GM10248 (cell line): ENCODE measurements at regions not wholly inside any gene's neighbourhood (a gene's known extent, or its start where the extent isn't known, plus 50 kb on each side); places are given as distances from the start of the nearest gene placed in this dataset.

Experiments used
- CTCF ChIA-PET: fragments of 300-600 bp; sonication (Branson Sonifier 250); formaldehyde crosslinking; extraction: SDS; loops from one replicate; lab custom pipeline; 2021; ENCODE audit warnings: antibody characterized with exemption; lab: Yijun Ruan, JAX
- POLR2A ChIA-PET: fragments of 350-650 bp; sonication (Branson Sonifier 250); formaldehyde crosslinking; extraction: SDS; loops from one replicate; lab custom pipeline; 2020; ENCODE audit warnings: antibody characterized with exemption; lab: Yijun Ruan, JAX
- DNase-seq: peaks from one replicate; pipeline ENCODE4 v3.0.0; 2012; ENCODE audit errors: extremely low spot score
- CTCF ChIP-seq: IDR thresholded peaks from 2 replicates; pipeline ENCODE4 v1.5.1; 2012; ENCODE audit warnings: mild to moderate bottlenecking, low read depth; ENCODE audit errors: extremely low read depth, missing control alignments, control extremely low read depth

- POLR2A ChIA-PET = no interaction called here
- CTCF ChIA-PET = no interaction called here
- no peak for TF ChIP-seq CTCF
- no peak for DNase-seq
These were observed 440.9 kb downstream of the TSHZ3 start for GRCh38 chr19:30908262-30908771.

- no peak for DNase-seq
- CTCF ChIA-PET = no interaction called here
- no peak for TF ChIP-seq CTCF
- POLR2A ChIA-PET = no interaction called here
These were observed 442.4 kb downstream of the TSHZ3 start for GRCh38 chr19:30906871-30907270.

GRCh38 chr19:30900051-30900450, 449.2 kb downstream of the TSHZ3 start:
- TF ChIP-seq CTCF = no peak
- ChIA-PET POLR2A (no interaction called here), CTCF (no interaction called here)
- no peak for DNase-seq

GRCh38 chr19:30898353-30899103, 450.7 kb downstream of the TSHZ3 start:
- DNase-seq = no peak
- no peak for TF ChIP-seq CTCF
- ChIA-PET CTCF (no interaction called here), POLR2A (no interaction called here)

- DNase-seq = no peak
- no peak for TF ChIP-seq CTCF
- ChIA-PET CTCF (no interaction called here), POLR2A (no interaction called here)
These were observed 451.7 kb downstream of the TSHZ3 start for GRCh38 chr19:30897553-30897952.

- POLR2A ChIA-PET = no interaction called here
- TF ChIP-seq CTCF = no peak
- DNase-seq = no peak
- CTCF ChIA-PET = no interaction called here
These were observed 452.2 kb downstream of the TSHZ3 start for GRCh38 chr19:30897034-30897433.
